Spinal cord (tissue), 9 donors: ENCODE measurements at regions not wholly inside any gene's neighbourhood (a gene's known extent, or its start where the extent isn't known, plus 50 kb on each side); places are given as distances from the start of the nearest gene placed in this dataset.

Experiments
- DNase-seq, 6 donors: peaks; one replicate each; pipeline versions ENCODE4 v3.0.0 to v3.0.0-alpha.2; 2013 to 2015; ENCODE audit warnings: low spot score in 6 of 6, low read depth in 4 of 6
- H3K27ac ChIP-seq: one replicate; pipeline ENCODE4 v1.5.1; 2013; ENCODE audit warnings: low read depth, low read length, control low read depth
- H3K27me3 ChIP-seq: one replicate; pipeline ENCODE4 v1.6.1; 2013; ENCODE audit warnings: low read length; ENCODE audit not compliant: control insufficient read depth, insufficient read depth
- H3K36me3 ChIP-seq: one replicate; pipeline ENCODE4 v1.6.1; 2013; ENCODE audit warnings: low read length; ENCODE audit not compliant: control insufficient read depth, insufficient read depth
- H3K4me1 ChIP-seq: one replicate; pipeline ENCODE4 v1.6.1; 2013; ENCODE audit warnings: low read length; ENCODE audit not compliant: control insufficient read depth, insufficient read depth
- H3K4me3 ChIP-seq: one replicate; pipeline ENCODE4 v1.5.1; 2013; ENCODE audit warnings: low read depth, low read length, control low read depth
- H3K9me3 ChIP-seq: one replicate; pipeline ENCODE4 v1.6.1; 2013; ENCODE audit warnings: low read length; ENCODE audit not compliant: control insufficient read depth, insufficient read depth
- WGBS: methylation state at CpG from one replicate; pipeline ENCODE4 v1.1.5; 2013; ENCODE audit warnings: missing lambda C conversion rate; ENCODE audit not compliant: insufficient coverage; 5-methylcytosine and 5-hydroxymethylcytosine counted together
- donor health status: healthy.

- H3K9me3 ChIP-seq = no peaks in the 10 kb centered on the region
- no peak overlapping the region for H3K27ac ChIP-seq
- WGBS = no CpG with 5 or more reads among the region's 1 CpG
- no peaks in the 10 kb centered on the region for H3K36me3 ChIP-seq
- H3K4me3 ChIP-seq = no peak overlapping the region
- no peaks in the 10 kb centered on the region for H3K4me1 ChIP-seq
- H3K27me3 ChIP-seq = no peaks in the 10 kb centered on the region
- DNase-seq = no peak
These were observed 279.6 kb upstream of the EDA2R start for GRCh38 chrX:66918511-66918910.

- no CpG with 5 or more reads among the region's 2 CpGs for WGBS
- no peaks in the 10 kb centered on the region for H3K9me3 ChIP-seq
- no peaks in the 10 kb centered on the region for H3K36me3 ChIP-seq
- no peak overlapping the region for H3K4me3 ChIP-seq
- no peak overlapping the region for H3K27ac ChIP-seq
- no peaks in the 10 kb centered on the region for H3K4me1 ChIP-seq
- H3K27me3 ChIP-seq = no peaks in the 10 kb centered on the region
- DNase-seq = no peak
These were observed 277.0 kb upstream of the EDA2R start for GRCh38 chrX:66915893-66916292.

- no peak overlapping the region for H3K27ac ChIP-seq
- H3K9me3 ChIP-seq = no peaks in the 10 kb centered on the region
- no peaks in the 10 kb centered on the region for H3K36me3 ChIP-seq
- no peaks in the 10 kb centered on the region for H3K4me1 ChIP-seq
- peak in 2 of 6 donors; percentile 15 to 59 for DNase-seq
- H3K4me3 ChIP-seq = no peak overlapping the region
- no peaks in the 10 kb centered on the region for H3K27me3 ChIP-seq
- 27% methylated on average over 6 of the region's 6 CpGs for WGBS
These were observed 275.2 kb upstream of the EDA2R start for GRCh38 chrX:66914080-66914479.

- no peak overlapping the region for H3K27ac ChIP-seq
- no peaks in the 10 kb centered on the region for H3K9me3 ChIP-seq
- no peaks in the 10 kb centered on the region for H3K27me3 ChIP-seq
- no peak for DNase-seq
- WGBS = 14% methylated on average over 1 of the region's 2 CpGs
- no peak overlapping the region for H3K4me3 ChIP-seq
- H3K36me3 ChIP-seq = no peaks in the 10 kb centered on the region
- H3K4me1 ChIP-seq = no peaks in the 10 kb centered on the region
These were observed 273.5 kb upstream of the EDA2R start for GRCh38 chrX:66912417-66912816.

GRCh38 chrX:66902081-66902480 is 263.2 kb upstream of the EDA2R start:
- DNase-seq = no peak
- Histone ChIP-seq H3K27me3 (no peaks in the 10 kb centered on the region), H3K36me3 (no peaks in the 10 kb centered on the region), H3K4me3 (no peak overlapping the region), H3K4me1 (no peaks in the 10 kb centered on the region), H3K27ac (no peak overlapping the region), H3K9me3 (no peaks in the 10 kb centered on the region)
- WGBS = 79% methylated on average over 2 of the region's 4 CpGs

- DNase-seq = no peak
- no peaks in the 10 kb centered on the region for H3K27me3 ChIP-seq
- no peak overlapping the region for H3K4me3 ChIP-seq
- no peaks in the 10 kb centered on the region for H3K4me1 ChIP-seq
- H3K9me3 ChIP-seq = no peaks in the 10 kb centered on the region
- H3K36me3 ChIP-seq = no peaks in the 10 kb centered on the region
- H3K27ac ChIP-seq = no peak overlapping the region
These were observed 262.0 kb upstream of the EDA2R start for GRCh38 chrX:66900886-66901285.

- no CpG with 5 or more reads among the region's 2 CpGs for WGBS
- Histone ChIP-seq H3K4me1 (no peaks in the 10 kb centered on the region), H3K27me3 (no peaks in the 10 kb centered on the region), H3K36me3 (no peaks in the 10 kb centered on the region), H3K9me3 (no peaks in the 10 kb centered on the region), H3K27ac (no peak overlapping the region), H3K4me3 (no peak overlapping the region)
- DNase-seq = peak in 1 of 6 donors; percentile 0
These were observed 253.1 kb upstream of the EDA2R start for GRCh38 chrX:66892004-66892403.

- DNase-seq = no peak
- H3K4me3 ChIP-seq = no peak overlapping the region
- no peaks in the 10 kb centered on the region for H3K27me3 ChIP-seq
- no CpG with 5 or more reads among the region's 2 CpGs for WGBS
- no peaks in the 10 kb centered on the region for H3K36me3 ChIP-seq
- H3K9me3 ChIP-seq = no peaks in the 10 kb centered on the region
- H3K4me1 ChIP-seq = no peaks in the 10 kb centered on the region
- H3K27ac ChIP-seq = no peak overlapping the region
These were observed 250.5 kb upstream of the EDA2R start for GRCh38 chrX:66889418-66889817.

- no peaks in the 10 kb centered on the region for H3K9me3 ChIP-seq
- H3K27me3 ChIP-seq = no peaks in the 10 kb centered on the region
- 54% methylated on average over 2 of the region's 2 CpGs for WGBS
- H3K4me3 ChIP-seq = no peak overlapping the region
- no peaks in the 10 kb centered on the region for H3K36me3 ChIP-seq
- DNase-seq = peak in 2 of 6 donors; percentile 4 to 59
- H3K27ac ChIP-seq = no peak overlapping the region
- H3K4me1 ChIP-seq = no peaks in the 10 kb centered on the region
These were observed 243.2 kb upstream of the EDA2R start for GRCh38 chrX:66882101-66882500.

GRCh38 chrX:66876776-66877175 is 237.9 kb upstream of the EDA2R start:
- Histone ChIP-seq H3K36me3 (no peaks in the 10 kb centered on the region), H3K4me3 (no peak overlapping the region), H3K9me3 (peaks cover 3% of the 10 kb centered on the region), H3K27me3 (no peaks in the 10 kb centered on the region), H3K27ac (no peak overlapping the region), H3K4me1 (no peaks in the 10 kb centered on the region)
- no peak for DNase-seq
- WGBS = 42% methylated on average over 2 of the region's 2 CpGs
